Small intestine (tissue), 7 donors: ENCODE measurements at regions not wholly inside any gene's neighbourhood (a gene's known extent, or its start where the extent isn't known, plus 50 kb on each side); places are given as distances from the start of the nearest gene placed in this dataset.
A peak's percentile ranks its signal among the peaks of the same experiment; 100 is the strongest.
"Not testable (repeated sequence)": the region's sequence is repeated elsewhere in the genome, so short reads cannot be mapped to it uniquely, and the experiment has no call there.

Experiments used
- DNase-seq, 2 donors: peaks; one replicate each; pipeline versions ENCODE4 v3.0.0 to v3.0.0-alpha.2; 2013
- FAIRE-seq: peaks from 2 replicates; lab custom pipeline; 2012; peaks lifted over from hg19 to GRCh38; lab: Jason Lieb, UNC
- H3K27ac ChIP-seq, 3 donors: one replicate each; pipeline ENCODE4 v1.5.1; 2013; ENCODE audit warnings: low read length in 2 of 3, mild to moderate bottlenecking in 2 of 3, control low read depth in 1 of 3, inconsistent platforms in 1 of 3, low read depth in 1 of 3, moderate library complexity in 1 of 3
- H3K27me3 ChIP-seq, 3 donors: one replicate each; pipeline ENCODE4 v1.6.1; 2013; ENCODE audit warnings: low read length in 3 of 3, inconsistent platforms in 1 of 3; ENCODE audit not compliant: control insufficient read depth in 3 of 3, insufficient read depth in 3 of 3
- H3K36me3 ChIP-seq, 3 donors: one replicate each; pipeline ENCODE4 v1.6.1; 2013; ENCODE audit warnings: low read length in 3 of 3, inconsistent platforms in 1 of 3, low read depth in 1 of 3, mild to moderate bottlenecking in 1 of 3, moderate library complexity in 1 of 3; ENCODE audit not compliant: control insufficient read depth in 3 of 3, insufficient read depth in 2 of 3
- H3K4me1 ChIP-seq, 3 donors: one replicate each; pipeline ENCODE4 v1.6.1; 2013; ENCODE audit warnings: low read length in 2 of 3, inconsistent platforms in 1 of 3, low read depth in 1 of 3, mild to moderate bottlenecking in 1 of 3, moderate library complexity in 1 of 3; ENCODE audit not compliant: control insufficient read depth in 3 of 3, insufficient read depth in 2 of 3
- H3K4me3 ChIP-seq, 3 donors: one replicate each; pipeline ENCODE4 v1.5.1; 2013; ENCODE audit warnings: low read length in 3 of 3, control low read depth in 1 of 3, inconsistent platforms in 1 of 3, low read depth in 1 of 3, mild to moderate bottlenecking in 1 of 3, moderate library complexity in 1 of 3
- H3K9me3 ChIP-seq, 2 donors: one replicate each; pipeline ENCODE4 v1.6.1; 2013; ENCODE audit warnings: low read depth in 1 of 2, low read length in 1 of 2; ENCODE audit not compliant: control insufficient read depth in 2 of 2, insufficient read depth in 1 of 2
- WGBS, 3 donors: extraction: QIAGEN DNeasy Blood & Tissue Kit; methylation state at CpG; one replicate each; pipeline ENCODE4 v1.1.7; 2013; 5-methylcytosine and 5-hydroxymethylcytosine counted together
- donor health status: healthy with polysubstance abuse.
- donor health status: control.
- donor health status: control.
- donor health status: Bipolar disorder and iron deficiency.
- donor health status: healthy.

- Histone ChIP-seq H3K4me1 (peaks cover 10 to 50% (median 10%) of the 10 kb centered on the region in 3 donors), H3K27ac (peak overlapping the region in 1 of 3 donors; percentile 89)
- H3K27me3 ChIP-seq, H3K4me3 ChIP-seq, FAIRE-seq, H3K36me3 ChIP-seq, H3K9me3 ChIP-seq, DNase-seq: not testable (repeated sequence)
- WGBS, 3 donors: 92 to 98% (median 97%) methylated on average over 2 of the region's 2 CpGs
Measured at GRCh38 chr1:228847451-228847850, 112.2 kb downstream of the RHOU start.

GRCh38 chr1:228848406-228848805, 113.1 kb downstream of the RHOU start:
- H3K36me3 ChIP-seq: no peaks in the 10 kb centered on the region
- WGBS, 3 donors: 26 to 31% (median 29%) methylated on average over 2 of the region's 2 CpGs
- H3K9me3 ChIP-seq: peaks cover 0 to 3% of the 10 kb centered on the region in 2 donors
- peaks cover 11 to 54% (median 13%) of the 10 kb centered on the region in 3 donors for H3K4me1 ChIP-seq
- H3K27me3 ChIP-seq: no peaks in the 10 kb centered on the region
- no peak overlapping the region for H3K4me3 ChIP-seq
- peak overlapping the region; percentile 34 to 89 (median 75) for H3K27ac ChIP-seq
- no peak for FAIRE-seq
- DNase-seq: peak in 1 of 2 donors; percentile 47

- peaks cover 11 to 57% (median 13%) of the 10 kb centered on the region in 3 donors for H3K4me1 ChIP-seq
- peak; percentile 83 to 97 for DNase-seq
- H3K9me3 ChIP-seq: peaks cover 0 to 3% of the 10 kb centered on the region in 2 donors
- H3K36me3 ChIP-seq: no peaks in the 10 kb centered on the region
- WGBS, 3 donors: 17 to 57% (median 32%) methylated on average over 3 of the region's 3 CpGs
- no peak overlapping the region for H3K4me3 ChIP-seq
- H3K27ac ChIP-seq: peak overlapping the region; percentile 75 to 89 (median 75)
- H3K27me3 ChIP-seq: no peaks in the 10 kb centered on the region
- FAIRE-seq: peak; percentile 19
Measured at GRCh38 chr1:228849011-228849541, 113.8 kb downstream of the RHOU start.

GRCh38 chr1:228850141-228851100, 115.1 kb downstream of the RHOU start:
- 43 to 52% (median 48%) methylated on average over 11 of the region's 11 CpGs for WGBS, 3 donors
- DNase-seq: peak; percentile 61
- Histone ChIP-seq H3K9me3 (peaks cover 0 to 3% of the 10 kb centered on the region in 2 donors), H3K4me1 (peaks cover 11 to 57% (median 13%) of the 10 kb centered on the region in 3 donors), H3K4me3 (no peak overlapping the region), H3K27me3 (no peaks in the 10 kb centered on the region), H3K36me3 (no peaks in the 10 kb centered on the region), H3K27ac (peak overlapping the region; percentile 71 to 93 (median 81))
- FAIRE-seq: no peak

GRCh38 chr1:228851193-228851592, 115.9 kb downstream of the RHOU start:
- Histone ChIP-seq H3K27ac (peak overlapping the region in 2 of 3 donors; percentile 71 to 93), H3K4me3 (no peak overlapping the region), H3K9me3 (peaks cover 0 to 3% of the 10 kb centered on the region in 2 donors), H3K4me1 (peaks cover 11 to 57% (median 13%) of the 10 kb centered on the region in 3 donors), H3K27me3 (peaks cover 0 to 2% (median 0%) of the 10 kb centered on the region in 3 donors), H3K36me3 (no peaks in the 10 kb centered on the region)
- FAIRE-seq (no peak), DNase-seq (no peak)
- WGBS, 3 donors: 86 to 93% (median 92%) methylated on average over 5 of the region's 5 CpGs

- DNase-seq (no peak), FAIRE-seq (no peak)
- H3K27ac ChIP-seq: peak overlapping the region in 2 of 3 donors; percentile 71 to 93
- 59 to 85% (median 73%) methylated on average over 6 of the region's 6 CpGs for WGBS, 3 donors
- H3K36me3 ChIP-seq: no peaks in the 10 kb centered on the region
- no peak overlapping the region for H3K4me3 ChIP-seq
- H3K4me1 ChIP-seq: peaks cover 11 to 57% (median 13%) of the 10 kb centered on the region in 3 donors
- peaks cover 0 to 3% of the 10 kb centered on the region in 2 donors for H3K9me3 ChIP-seq
- peaks cover 0 to 2% (median 0%) of the 10 kb centered on the region in 3 donors for H3K27me3 ChIP-seq
Measured at GRCh38 chr1:228851618-228852017, 116.3 kb downstream of the RHOU start.

- peak; percentile 52 to 55 for DNase-seq
- WGBS, 3 donors: 39 to 54% (median 49%) methylated on average over 3 to 4 of the region's 4 CpGs
- Histone ChIP-seq H3K27me3 (peaks cover 0 to 2% (median 0%) of the 10 kb centered on the region in 3 donors), H3K4me1 (peaks cover 11 to 57% (median 13%) of the 10 kb centered on the region in 3 donors), H3K9me3 (peaks cover 0 to 3% of the 10 kb centered on the region in 2 donors), H3K27ac (peak overlapping the region in 2 of 3 donors; percentile 17 to 62), H3K36me3 (no peaks in the 10 kb centered on the region), H3K4me3 (no peak overlapping the region)
- no peak for FAIRE-seq
Measured at GRCh38 chr1:228852024-228852423, 116.7 kb downstream of the RHOU start.

- Histone ChIP-seq H3K4me1 (peaks cover 11 to 54% (median 13%) of the 10 kb centered on the region in 3 donors), H3K9me3 (peaks cover 0 to 3% of the 10 kb centered on the region in 2 donors), H3K27me3 (peaks cover 0 to 2% (median 0%) of the 10 kb centered on the region in 3 donors), H3K27ac (peak overlapping the region in 2 of 3 donors; percentile 17 to 58), H3K4me3 (no peak overlapping the region), H3K36me3 (no peaks in the 10 kb centered on the region)
- DNase-seq (no peak), FAIRE-seq (no peak)
- 87 to 91% (median 88%) methylated on average over 3 of the region's 3 CpGs for WGBS, 3 donors
Measured at GRCh38 chr1:228852511-228853088, 117.3 kb downstream of the RHOU start.
